ENCODE measurements at regions not wholly inside any gene's neighbourhood (a gene's known extent, or its start where the extent isn't known, plus 50 kb on each side); places are given as distances from the start of the nearest gene placed in this dataset.

- H3K9me3 ChIP-seq (ENCODE audit: control insufficient read depth, low read depth, low read length): no peaks in the 10 kb centered on the region
- no peaks in the 10 kb centered on the region for H3K27me3 ChIP-seq (ENCODE audit: control insufficient read depth, insufficient read depth, low read length)
Observed at GRCh38 chr11:11755871-11756270, 85.9 kb upstream of the USP47 start.

GRCh38 chr11:11752679-11753078 lies 89.1 kb upstream of the USP47 start:
- Histone ChIP-seq H3K4me3 (ENCODE audit: low read length) (no peak overlapping the region), H3K9me3 (ENCODE audit: control insufficient read depth, low read depth, low read length) (peaks cover 3% of the 10 kb centered on the region), H3K27ac (ENCODE audit: low read length) (no peak overlapping the region), H3K27me3 (ENCODE audit: control insufficient read depth, insufficient read depth, low read length) (no peaks in the 10 kb centered on the region), H3K9ac (ENCODE audit: low read length) (no peak overlapping the region), H3K36me3 (ENCODE audit: control insufficient read depth, low read depth, low read length) (no peaks in the 10 kb centered on the region), H3K4me1 (ENCODE audit: control insufficient read depth, low read depth, low read length) (peaks cover 12% of the 10 kb centered on the region)

More at GRCh38 chr11:11755871-11756270, 85.9 kb upstream of the USP47 start:
- Histone ChIP-seq H3K4me1 (ENCODE audit: control insufficient read depth, low read depth, low read length) (peaks cover 12% of the 10 kb centered on the region), H3K9ac (ENCODE audit: low read length) (no peak overlapping the region), H3K36me3 (ENCODE audit: control insufficient read depth, low read depth, low read length) (no peaks in the 10 kb centered on the region), H3K4me3 (ENCODE audit: low read length) (no peak overlapping the region), H3K27ac (ENCODE audit: low read length) (no peak overlapping the region)

GRCh38 chr11:11750017-11750878 lies 91.5 kb upstream of the USP47 start:
- peaks cover 9% of the 10 kb centered on the region for H3K4me1 ChIP-seq (ENCODE audit: control insufficient read depth, low read depth, low read length)

GRCh38 chr11:11748706-11749365 lies 92.9 kb upstream of the USP47 start:
- Histone ChIP-seq H3K27ac (ENCODE audit: low read length) (no peak overlapping the region), H3K36me3 (ENCODE audit: control insufficient read depth, low read depth, low read length) (no peaks in the 10 kb centered on the region), H3K4me1 (ENCODE audit: control insufficient read depth, low read depth, low read length) (peaks cover 9% of the 10 kb centered on the region), H3K27me3 (ENCODE audit: control insufficient read depth, insufficient read depth, low read length) (no peaks in the 10 kb centered on the region), H3K9me3 (ENCODE audit: control insufficient read depth, low read depth, low read length) (peaks cover 3% of the 10 kb centered on the region), H3K9ac (ENCODE audit: low read length) (no peak overlapping the region), H3K4me3 (ENCODE audit: low read length) (no peak overlapping the region)

More at GRCh38 chr11:11750017-11750878, 91.5 kb upstream of the USP47 start:
- H3K27ac ChIP-seq (ENCODE audit: low read length): no peak overlapping the region
- peaks cover 3% of the 10 kb centered on the region for H3K9me3 ChIP-seq (ENCODE audit: control insufficient read depth, low read depth, low read length)
- no peaks in the 10 kb centered on the region for H3K27me3 ChIP-seq (ENCODE audit: control insufficient read depth, insufficient read depth, low read length)
- H3K9ac ChIP-seq (ENCODE audit: low read length): no peak overlapping the region
- H3K4me3 ChIP-seq (ENCODE audit: low read length): no peak overlapping the region
- no peaks in the 10 kb centered on the region for H3K36me3 ChIP-seq (ENCODE audit: control insufficient read depth, low read depth, low read length)

- no peak overlapping the region for H3K9ac ChIP-seq (ENCODE audit: low read length)
- H3K27me3 ChIP-seq (ENCODE audit: control insufficient read depth, insufficient read depth, low read length): no peaks in the 10 kb centered on the region
- peaks cover 2% of the 10 kb centered on the region for H3K4me1 ChIP-seq (ENCODE audit: control insufficient read depth, low read depth, low read length)
- H3K36me3 ChIP-seq (ENCODE audit: control insufficient read depth, low read depth, low read length): no peaks in the 10 kb centered on the region
- peaks cover 3% of the 10 kb centered on the region for H3K9me3 ChIP-seq (ENCODE audit: control insufficient read depth, low read depth, low read length)
- no peak overlapping the region for H3K4me3 ChIP-seq (ENCODE audit: low read length)
- H3K27ac ChIP-seq (ENCODE audit: low read length): no peak overlapping the region
Observed at GRCh38 chr11:11747570-11747969, 94.2 kb upstream of the USP47 start.

GRCh38 chr11:11746449-11746848 lies 95.3 kb upstream of the USP47 start:
- Histone ChIP-seq H3K9me3 (ENCODE audit: control insufficient read depth, low read depth, low read length) (peaks cover 3% of the 10 kb centered on the region), H3K27me3 (ENCODE audit: control insufficient read depth, insufficient read depth, low read length) (no peaks in the 10 kb centered on the region), H3K4me1 (ENCODE audit: control insufficient read depth, low read depth, low read length) (no peaks in the 10 kb centered on the region), H3K36me3 (ENCODE audit: control insufficient read depth, low read depth, low read length) (no peaks in the 10 kb centered on the region), H3K27ac (ENCODE audit: low read length) (no peak overlapping the region), H3K9ac (ENCODE audit: low read length) (no peak overlapping the region), H3K4me3 (ENCODE audit: low read length) (no peak overlapping the region)

GRCh38 chr11:11743216-11743615 lies 98.6 kb upstream of the USP47 start:
- Histone ChIP-seq H3K27ac (ENCODE audit: low read length) (no peak overlapping the region), H3K4me3 (ENCODE audit: low read length) (no peak overlapping the region), H3K4me1 (ENCODE audit: control insufficient read depth, low read depth, low read length) (no peaks in the 10 kb centered on the region), H3K9me3 (ENCODE audit: control insufficient read depth, low read depth, low read length) (no peaks in the 10 kb centered on the region), H3K9ac (ENCODE audit: low read length) (no peak overlapping the region), H3K27me3 (ENCODE audit: control insufficient read depth, insufficient read depth, low read length) (no peaks in the 10 kb centered on the region), H3K36me3 (ENCODE audit: control insufficient read depth, low read depth, low read length) (no peaks in the 10 kb centered on the region)

GRCh38 chr11:11742486-11742885 lies 99.3 kb upstream of the USP47 start:
- H3K4me3 ChIP-seq (ENCODE audit: low read length): no peak overlapping the region
- no peaks in the 10 kb centered on the region for H3K36me3 ChIP-seq (ENCODE audit: control insufficient read depth, low read depth, low read length)
- H3K4me1 ChIP-seq (ENCODE audit: control insufficient read depth, low read depth, low read length): no peaks in the 10 kb centered on the region
- no peak overlapping the region for H3K9ac ChIP-seq (ENCODE audit: low read length)
- no peaks in the 10 kb centered on the region for H3K9me3 ChIP-seq (ENCODE audit: control insufficient read depth, low read depth, low read length)
- H3K27me3 ChIP-seq (ENCODE audit: control insufficient read depth, insufficient read depth, low read length): no peaks in the 10 kb centered on the region
- no peak overlapping the region for H3K27ac ChIP-seq (ENCODE audit: low read length)

- no peak overlapping the region for H3K9ac ChIP-seq (ENCODE audit: low read length)
- peaks cover 4% of the 10 kb centered on the region for H3K4me1 ChIP-seq (ENCODE audit: control insufficient read depth, low read depth, low read length)
- H3K27me3 ChIP-seq (ENCODE audit: control insufficient read depth, insufficient read depth, low read length): no peaks in the 10 kb centered on the region
- no peaks in the 10 kb centered on the region for H3K9me3 ChIP-seq (ENCODE audit: control insufficient read depth, low read depth, low read length)
- no peaks in the 10 kb centered on the region for H3K36me3 ChIP-seq (ENCODE audit: control insufficient read depth, low read depth, low read length)
- H3K27ac ChIP-seq (ENCODE audit: low read length): no peak overlapping the region
- H3K4me3 ChIP-seq (ENCODE audit: low read length): no peak overlapping the region
Observed at GRCh38 chr11:11740836-11741235, 100.9 kb upstream of the USP47 start.

GRCh38 chr11:11740073-11740702 lies 101.6 kb upstream of the USP47 start:
- H3K9me3 ChIP-seq (ENCODE audit: control insufficient read depth, low read depth, low read length): no peaks in the 10 kb centered on the region
- H3K27ac ChIP-seq (ENCODE audit: low read length): no peak overlapping the region
- no peak overlapping the region for H3K9ac ChIP-seq (ENCODE audit: low read length)
- no peaks in the 10 kb centered on the region for H3K36me3 ChIP-seq (ENCODE audit: control insufficient read depth, low read depth, low read length)
- no peak overlapping the region for H3K4me3 ChIP-seq (ENCODE audit: low read length)
- H3K27me3 ChIP-seq (ENCODE audit: control insufficient read depth, insufficient read depth, low read length): no peaks in the 10 kb centered on the region
- peaks cover 10% of the 10 kb centered on the region for H3K4me1 ChIP-seq (ENCODE audit: control insufficient read depth, low read depth, low read length)

- no peaks in the 10 kb centered on the region for H3K36me3 ChIP-seq (ENCODE audit: control insufficient read depth, low read depth, low read length)
- no peaks in the 10 kb centered on the region for H3K9me3 ChIP-seq (ENCODE audit: control insufficient read depth, low read depth, low read length)
- no peak overlapping the region for H3K4me3 ChIP-seq (ENCODE audit: low read length)
- peaks cover 16% of the 10 kb centered on the region for H3K4me1 ChIP-seq (ENCODE audit: control insufficient read depth, low read depth, low read length)
- H3K27me3 ChIP-seq (ENCODE audit: control insufficient read depth, insufficient read depth, low read length): no peaks in the 10 kb centered on the region
- H3K9ac ChIP-seq (ENCODE audit: low read length): no peak overlapping the region
- no peak overlapping the region for H3K27ac ChIP-seq (ENCODE audit: low read length)
Observed at GRCh38 chr11:11738370-11738769, 103.4 kb upstream of the USP47 start.
